GM18868 (cell line): ENCODE measurements at regions not wholly inside any gene's neighbourhood (a gene's known extent, or its start where the extent isn't known, plus 50 kb on each side); places are given as distances from the start of the nearest gene placed in this dataset.
"Not testable (repeated sequence)": the region's sequence is repeated elsewhere in the genome, so short reads cannot be mapped to it uniquely, and the experiment has no call there.

Experiments used
- ATAC-seq: cut with Tn5 transposase; IDR thresholded peaks from one replicate; pipeline ENCODE4 v1.9.1; 2021; ENCODE audit warnings: mild to moderate bottlenecking, moderate library complexity; ENCODE audit not compliant: unreplicated experiment

GRCh38 chr4:170386511-170386910 is 296.8 kb upstream of the AADAT start:
- no peak for ATAC-seq

DNA sequence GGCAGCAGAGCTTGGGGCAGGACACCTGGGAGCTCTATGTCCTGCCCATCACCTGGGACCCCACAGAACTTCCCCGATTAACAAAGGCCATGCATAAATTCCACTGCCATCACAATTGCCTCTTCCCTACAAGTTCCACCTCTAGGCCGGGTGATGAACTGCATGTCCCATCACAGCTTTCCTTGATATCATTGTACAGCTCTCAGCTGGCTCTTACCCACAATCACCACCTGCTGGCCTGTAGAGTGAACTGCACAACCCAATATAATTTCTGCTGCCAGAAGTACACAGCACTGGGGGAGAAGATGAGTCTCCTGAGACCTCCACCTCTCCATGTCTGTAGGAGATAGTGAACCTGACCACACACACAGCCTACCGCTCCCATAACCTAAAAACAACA is 285.0 kb upstream of the AADAT start:
- ATAC-seq = peak; percentile 99

- ATAC-seq = no peak
These were observed 259.2 kb upstream of the AADAT start for GRCh38 chr4:170348945-170349344.

DNA sequence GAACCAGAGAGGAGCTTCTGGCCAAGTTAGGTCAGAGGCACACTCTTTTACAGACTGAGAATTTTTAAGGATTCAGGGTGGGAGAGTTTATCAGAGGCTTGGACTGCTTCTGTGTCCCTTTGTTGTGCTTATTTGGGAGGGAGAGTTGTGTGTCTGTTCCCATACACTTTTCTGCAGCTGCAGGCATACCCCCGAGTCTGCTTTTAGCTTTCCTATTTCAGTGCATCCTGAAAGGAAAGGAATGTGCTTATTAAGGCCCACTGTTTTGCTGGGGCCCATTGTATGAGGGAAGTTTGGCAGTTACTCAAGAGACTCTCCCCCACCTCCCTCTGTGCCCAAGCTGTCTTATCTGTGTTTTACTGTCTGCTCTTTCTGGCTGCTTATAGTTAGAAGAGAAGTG is 257.4 kb upstream of the AADAT start:
- not testable (repeated sequence) for ATAC-seq

DNA sequence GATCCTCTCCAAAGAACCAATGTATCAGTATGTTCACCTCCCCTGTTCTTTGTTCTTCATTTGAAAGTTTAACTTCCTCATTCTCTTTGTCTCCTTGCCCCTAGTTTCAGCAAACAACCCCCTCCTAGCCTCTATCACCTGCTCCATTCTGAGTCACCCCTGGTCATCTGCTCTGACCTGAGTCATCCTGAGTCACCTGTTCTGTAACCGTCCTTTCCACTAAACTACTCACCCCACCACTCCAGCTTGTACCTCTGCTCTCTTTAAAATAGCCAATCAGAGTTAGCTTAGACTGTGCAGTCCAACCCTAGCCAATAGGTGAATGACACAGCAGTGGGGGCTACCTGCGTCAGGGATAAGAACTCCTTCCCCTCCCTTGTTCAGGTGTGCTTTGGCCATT is 249.8 kb upstream of the AADAT start:
- no peak for ATAC-seq

- peak; percentile 95 for ATAC-seq
These were observed 246.6 kb upstream of the AADAT start for GRCh38 chr4:170336238-170336775.

GRCh38 chr4:170325599-170325998 is 235.8 kb upstream of the AADAT start:
- no peak for ATAC-seq

DNA sequence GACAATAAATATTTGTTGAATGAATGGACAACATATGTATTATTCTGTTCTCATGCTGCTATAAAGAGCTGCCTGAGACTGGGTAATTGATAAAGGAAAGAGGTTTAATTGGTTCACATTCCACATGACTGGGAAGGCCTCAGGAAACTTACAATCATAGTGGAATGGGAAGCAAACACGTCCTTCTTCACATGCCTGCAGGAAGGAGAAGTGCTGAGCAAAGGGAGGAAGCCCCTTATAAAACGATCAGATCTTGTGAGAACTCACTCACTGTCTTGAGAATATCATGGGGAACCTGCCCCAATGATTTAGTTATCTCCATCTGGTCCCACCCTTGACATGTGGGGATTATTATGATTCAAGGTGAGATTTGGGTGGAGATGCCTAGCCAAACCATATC is 233.9 kb upstream of the AADAT start:
- ATAC-seq = no peak

DNA sequence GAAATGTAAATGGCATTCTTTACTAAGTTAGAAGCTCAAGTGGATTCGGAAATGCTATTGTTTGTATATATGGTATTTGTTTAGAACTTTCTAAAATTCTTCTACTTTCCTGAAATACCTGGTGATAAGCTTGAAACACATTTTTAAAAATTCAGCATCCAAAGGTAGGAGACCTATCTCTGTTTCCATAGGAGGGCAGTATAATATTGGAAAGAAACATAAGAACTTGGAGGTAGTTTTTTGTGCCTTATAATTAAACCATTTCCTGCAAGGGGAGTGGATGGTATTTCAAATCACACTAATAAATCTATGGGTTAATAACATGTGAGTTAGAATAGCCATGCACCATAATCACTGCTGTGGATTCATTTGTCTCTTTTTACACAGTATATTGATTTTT is 217.4 kb upstream of the AADAT start:
- no peak for ATAC-seq

DNA sequence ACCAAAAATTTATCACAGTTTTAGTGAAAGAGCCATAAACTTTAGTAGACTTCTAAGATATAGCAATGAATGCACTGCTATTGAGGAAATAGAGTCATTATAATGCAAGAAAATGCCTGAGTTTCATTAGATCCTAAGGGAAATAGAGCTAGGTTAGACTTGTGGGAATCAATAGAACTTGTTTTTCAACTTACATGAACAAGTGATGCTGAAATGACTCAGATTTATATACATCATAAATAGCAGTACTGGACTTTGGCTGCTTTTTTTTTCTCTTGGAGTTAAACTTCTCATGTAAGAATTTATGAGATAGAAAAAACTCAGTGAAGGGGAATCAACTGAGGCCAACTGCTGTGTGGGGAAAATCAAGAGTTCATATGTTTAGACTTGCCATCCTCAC is 216.5 kb upstream of the AADAT start:
- ATAC-seq = no peak

- no peak for ATAC-seq
These were observed 215.9 kb upstream of the AADAT start for GRCh38 chr4:170305627-170306026.

- ATAC-seq = no peak
These were observed 191.3 kb upstream of the AADAT start for GRCh38 chr4:170281027-170281426.

DNA sequence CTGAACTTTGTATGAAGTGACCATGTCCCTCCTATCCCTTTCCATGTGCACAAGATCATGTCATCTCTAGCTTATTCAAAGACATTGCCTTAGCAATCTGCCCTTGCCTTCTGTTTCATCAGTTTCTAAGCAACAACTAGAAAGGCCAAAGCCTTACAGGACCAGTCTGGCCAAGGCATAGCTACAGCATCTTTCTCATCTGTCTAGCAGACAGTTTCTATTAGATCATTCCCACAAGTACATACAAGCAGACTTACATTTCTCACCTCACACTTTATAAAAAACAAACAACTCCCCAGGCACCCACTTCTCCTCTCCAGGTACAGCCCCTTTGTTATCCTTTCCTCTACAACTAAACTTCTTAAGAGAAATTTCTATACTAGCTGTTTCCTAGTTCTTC is 188.7 kb upstream of the AADAT start:
- ATAC-seq = no peak

GRCh38 chr4:170274616-170275015 is 184.9 kb upstream of the AADAT start:
- no peak for ATAC-seq

GRCh38 chr4:170272959-170273358 is 183.2 kb upstream of the AADAT start:
- no peak for ATAC-seq

GRCh38 chr4:170271723-170272122 is 182.0 kb upstream of the AADAT start:
- ATAC-seq = peak; percentile 73

DNA sequence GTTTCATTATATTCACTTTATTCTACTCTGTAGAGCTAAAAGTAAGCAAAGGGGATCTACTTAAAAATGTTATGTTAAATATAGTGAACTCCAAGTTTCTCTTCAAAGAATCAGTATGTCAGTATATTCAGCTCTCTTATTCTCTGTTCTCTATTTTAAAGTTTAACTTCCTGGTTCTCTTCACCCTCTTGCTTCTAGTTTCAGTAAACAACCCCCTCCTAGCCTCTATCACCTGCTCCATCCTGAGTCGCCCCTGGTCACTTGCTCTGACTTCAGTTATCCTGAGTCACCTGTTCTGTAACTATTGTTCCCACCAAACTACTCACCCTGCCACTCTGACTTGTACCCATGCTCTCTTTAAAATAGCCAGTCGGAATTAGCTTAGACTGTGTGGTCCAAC is 180.9 kb upstream of the AADAT start:
- ATAC-seq = peak; percentile 49

- no peak for ATAC-seq
These were observed 180.2 kb upstream of the AADAT start for GRCh38 chr4:170269950-170270349.

DNA sequence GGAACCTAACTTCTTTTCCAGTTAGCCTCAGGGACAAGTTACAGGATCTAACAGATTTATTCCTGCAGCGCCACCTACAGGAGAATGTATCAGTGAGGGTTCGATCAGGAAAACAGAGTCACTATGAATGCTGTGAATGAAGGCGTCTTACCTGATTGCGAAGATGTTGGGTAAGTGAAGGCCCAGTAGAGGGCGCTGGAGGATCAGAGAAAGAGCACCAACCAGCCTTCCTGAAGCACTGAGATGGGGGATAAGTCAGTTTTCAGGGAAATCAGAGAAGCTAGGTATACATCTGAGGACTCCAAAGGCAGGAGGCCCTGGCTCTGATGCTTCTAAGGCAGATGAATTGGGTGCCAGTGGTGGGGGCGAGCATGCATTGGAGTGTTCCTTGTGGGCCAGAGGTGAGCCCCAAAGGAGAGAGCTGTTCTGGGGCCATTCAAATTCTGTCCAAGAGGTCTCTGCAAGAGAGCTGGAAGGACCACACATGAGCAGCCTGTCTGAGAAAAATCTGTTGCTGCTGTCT is 169.9 kb upstream of the AADAT start:
- ATAC-seq = peak; percentile 92

DNA sequence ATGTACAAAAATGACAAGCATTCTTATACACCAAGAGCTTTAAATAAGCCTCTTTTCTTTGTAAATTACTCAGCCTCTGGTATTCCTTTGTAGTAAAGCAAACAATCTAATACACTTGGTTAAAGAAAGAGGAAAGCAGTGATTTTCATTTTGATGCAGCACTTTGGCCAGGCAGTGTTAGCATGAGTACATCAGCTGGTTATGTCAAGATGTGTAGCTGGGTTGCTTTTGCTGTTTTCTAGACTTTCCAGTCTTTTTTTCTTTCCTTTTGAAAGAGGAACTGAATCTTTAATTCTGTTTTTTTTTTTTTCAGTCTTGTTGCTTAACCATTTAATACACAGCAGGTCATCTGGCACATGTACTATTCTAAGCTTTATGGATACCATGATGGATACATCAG is 167.1 kb upstream of the AADAT start:
- ATAC-seq = peak; percentile 52

DNA sequence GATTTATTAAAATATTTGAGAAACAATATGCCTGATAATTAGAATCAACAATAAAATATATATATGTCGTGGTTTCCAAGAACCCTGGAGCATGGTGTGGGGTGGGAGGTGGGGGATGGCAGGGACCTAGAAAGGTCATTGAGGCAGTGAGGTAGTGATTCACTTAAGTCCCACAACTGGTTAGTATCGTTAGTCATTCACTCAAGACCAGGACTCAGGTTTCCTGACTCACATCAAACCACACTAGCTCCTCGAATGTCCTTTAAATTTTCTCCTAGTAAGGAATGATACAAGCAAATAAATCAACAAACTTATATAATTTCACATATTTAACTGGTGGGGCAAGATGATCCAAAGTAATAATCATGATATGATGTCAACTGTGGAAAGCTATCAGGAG is 158.8 kb upstream of the AADAT start:
- ATAC-seq = no peak

DNA sequence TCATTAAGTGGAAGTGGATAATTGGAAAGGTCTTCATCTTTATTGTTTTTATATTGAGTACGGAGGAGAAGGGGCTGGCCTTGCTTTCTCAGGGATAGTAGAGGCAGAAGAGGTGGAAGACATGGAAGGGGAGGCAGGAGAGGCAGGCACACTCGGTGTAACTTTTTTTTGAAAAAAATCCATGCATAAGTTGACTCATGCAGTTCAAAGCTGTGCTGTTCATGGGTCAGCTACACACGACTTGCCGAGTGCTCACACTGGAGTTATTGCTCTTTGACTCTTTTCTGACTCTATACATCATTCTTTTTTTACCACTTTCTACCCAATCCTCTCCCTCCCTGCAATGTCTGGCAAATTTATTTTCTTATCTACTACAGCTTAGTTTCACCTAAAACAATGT is 158.3 kb upstream of the AADAT start:
- ATAC-seq = no peak

DNA sequence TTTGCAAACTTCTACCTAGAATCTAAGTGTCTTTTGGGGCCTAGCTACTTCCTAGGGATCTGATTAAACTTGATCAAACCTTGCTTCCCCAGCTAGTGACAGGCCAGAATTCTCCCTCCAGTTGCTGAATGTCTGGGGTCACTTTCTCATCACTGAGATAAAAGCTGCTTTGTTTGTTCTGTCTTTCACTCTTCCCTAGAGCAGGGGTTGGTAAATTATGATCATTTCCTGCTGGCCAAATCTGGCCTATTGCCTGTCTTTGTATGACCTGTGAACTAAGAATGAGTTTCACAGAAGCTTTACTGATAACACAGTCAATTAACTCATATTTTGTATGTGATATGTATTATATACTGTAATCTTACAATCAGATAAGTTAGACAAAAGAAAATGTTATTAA is 157.8 kb upstream of the AADAT start:
- ATAC-seq = no peak
